Nephron progenitor cell (in vitro differentiated cells): ENCODE measurements at regions not wholly inside any gene's neighbourhood (a gene's known extent, or its start where the extent isn't known, plus 50 kb on each side); places are given as distances from the start of the nearest gene placed in this dataset.
"Not testable (repeated sequence)": the region's sequence is repeated elsewhere in the genome, so short reads cannot be mapped to it uniquely, and the experiment has no call there.

Experiments used
- DNase-seq: peaks from one replicate; pipeline ENCODE4 v3.0.0; 2021
- H3K27ac Mint-ChIP-seq: 2 replicates; pipeline ENCODE4 v1.8.0; 2021; ENCODE audit warnings: mild to moderate bottlenecking, moderate library complexity, mixed read lengths
- H3K27me3 Mint-ChIP-seq: 2 replicates; pipeline ENCODE4 v1.8.0; 2021; ENCODE audit warnings: mild to moderate bottlenecking, low read depth, mixed read lengths; ENCODE audit not compliant: poor library complexity
- H3K36me3 Mint-ChIP-seq: 2 replicates; pipeline ENCODE4 v1.8.0; 2021; ENCODE audit warnings: low read depth, mixed read lengths
- H3K4me1 Mint-ChIP-seq: 2 replicates; pipeline ENCODE4 v1.8.0; 2021; ENCODE audit warnings: mixed read lengths
- H3K4me3 Mint-ChIP-seq: 2 replicates; pipeline ENCODE4 v1.8.0; 2021; ENCODE audit warnings: mild to moderate bottlenecking, moderate library complexity, mixed read lengths
- H3K9me3 Mint-ChIP-seq: 2 replicates; pipeline ENCODE4 v1.8.0; 2021; ENCODE audit warnings: mild to moderate bottlenecking, moderate library complexity, mixed read lengths
- CTCF ChIP-seq: fragments of 200-600 bp; sonication (generic); IDR thresholded peaks from 2 replicates; pipeline ENCODE4 v1.5.0; 2021; ENCODE audit warnings: antibody characterized with exemption

GRCh38 chr4:17013382-17014006 lies 115.0 kb upstream of the LDB2 start:
- Mint-ChIP-seq H3K36me3 (no peaks in the 10 kb centered on the region), H3K4me3 (no peak overlapping the region)
- no peak for TF ChIP-seq CTCF

GRCh38 chr4:17012451-17012850 lies 114.0 kb upstream of the LDB2 start:
- Mint-ChIP-seq H3K36me3 (no peaks in the 10 kb centered on the region), H3K4me1 (peaks cover 11% of the 10 kb centered on the region), H3K27ac (no peak overlapping the region), H3K27me3 (no peaks in the 10 kb centered on the region), H3K9me3 (no peaks in the 10 kb centered on the region), H3K4me3 (no peak overlapping the region)
- no peak for DNase-seq
- TF ChIP-seq CTCF: no peak

More at GRCh38 chr4:17013382-17014006, 115.0 kb upstream of the LDB2 start:
- no peaks in the 10 kb centered on the region for H3K27me3 Mint-ChIP-seq
- H3K9me3 Mint-ChIP-seq: no peaks in the 10 kb centered on the region
- no peak overlapping the region for H3K27ac Mint-ChIP-seq
- DNase-seq: no peak
- peaks cover 17% of the 10 kb centered on the region for H3K4me1 Mint-ChIP-seq

- Mint-ChIP-seq H3K27ac (no peak overlapping the region), H3K27me3 (no peaks in the 10 kb centered on the region), H3K4me1 (peaks cover 11% of the 10 kb centered on the region), H3K9me3 (no peaks in the 10 kb centered on the region), H3K36me3 (no peaks in the 10 kb centered on the region), H3K4me3 (no peak overlapping the region)
- no peak for TF ChIP-seq CTCF
- no peak for DNase-seq
These were observed 112.1 kb upstream of the LDB2 start for GRCh38 chr4:17010426-17011087.

- no peak for DNase-seq
- no peaks in the 10 kb centered on the region for H3K36me3 Mint-ChIP-seq
- TF ChIP-seq CTCF: no peak
- no peak overlapping the region for H3K4me3 Mint-ChIP-seq
- H3K4me1 Mint-ChIP-seq: peaks cover 11% of the 10 kb centered on the region
- H3K27ac Mint-ChIP-seq: no peak overlapping the region
- H3K27me3 Mint-ChIP-seq: no peaks in the 10 kb centered on the region
- no peaks in the 10 kb centered on the region for H3K9me3 Mint-ChIP-seq
These were observed 111.5 kb upstream of the LDB2 start for GRCh38 chr4:17009871-17010367.

GRCh38 chr4:17008834-17009345 lies 110.4 kb upstream of the LDB2 start:
- no peak for DNase-seq
- H3K36me3 Mint-ChIP-seq: no peaks in the 10 kb centered on the region
- no peak overlapping the region for H3K27ac Mint-ChIP-seq
- no peak overlapping the region for H3K4me3 Mint-ChIP-seq
- H3K27me3 Mint-ChIP-seq: no peaks in the 10 kb centered on the region
- H3K4me1 Mint-ChIP-seq: peaks cover 11% of the 10 kb centered on the region
- TF ChIP-seq CTCF: no peak
- no peaks in the 10 kb centered on the region for H3K9me3 Mint-ChIP-seq

- not testable (repeated sequence) for H3K27me3 Mint-ChIP-seq, H3K27ac Mint-ChIP-seq, H3K36me3 Mint-ChIP-seq, H3K4me3 Mint-ChIP-seq, DNase-seq, H3K9me3 Mint-ChIP-seq
- H3K4me1 Mint-ChIP-seq: peaks cover 10% of the 10 kb centered on the region
These were observed 105.4 kb upstream of the LDB2 start for GRCh38 chr4:17003606-17004392.
